Astrocyte of the cerebellum (primary cell): ENCODE measurements at regions not wholly inside any gene's neighbourhood (a gene's known extent, or its start where the extent isn't known, plus 50 kb on each side); places are given as distances from the start of the nearest gene placed in this dataset.
"Not testable (repeated sequence)": the region's sequence is repeated elsewhere in the genome, so short reads cannot be mapped to it uniquely, and the experiment has no call there.

ENCODE experiments used
- DNase-seq: peaks from one replicate; pipeline ENCODE4 v3.0.0-alpha.2; 2011; ENCODE audit warnings: low read depth
- H3K4me3 ChIP-seq: 2 replicates; pipeline ENCODE4 v1.5.1; 2011; ENCODE audit warnings: mild to moderate bottlenecking, low read depth, low read length, moderate library complexity
- CTCF ChIP-seq: IDR thresholded peaks from 2 replicates; pipeline ENCODE4 v1.5.1; 2012; ENCODE audit warnings: low read length, low read depth, moderate library complexity, mild to moderate bottlenecking; ENCODE audit errors: missing control alignments
- in situ Hi-C: cut with HindIII; loops from 2 replicates; pipeline ENCODE4 v1.10.0; 2017; ENCODE audit warnings: low sequenced_read_pairs

- no peak overlapping the region for H3K4me3 ChIP-seq
- DNase-seq: no peak
- in situ Hi-C loops: no loop called here
- no peak for TF ChIP-seq CTCF
These were observed 74.8 kb upstream of the TCL1B start for GRCh38 chr14:95611293-95611880.

- no peak overlapping the region for H3K4me3 ChIP-seq
- DNase-seq: no peak
- TF ChIP-seq CTCF: no peak
- in situ Hi-C loops: no loop called here
These were observed 71.9 kb upstream of the TCL1B start for GRCh38 chr14:95614349-95614748.

DNA sequence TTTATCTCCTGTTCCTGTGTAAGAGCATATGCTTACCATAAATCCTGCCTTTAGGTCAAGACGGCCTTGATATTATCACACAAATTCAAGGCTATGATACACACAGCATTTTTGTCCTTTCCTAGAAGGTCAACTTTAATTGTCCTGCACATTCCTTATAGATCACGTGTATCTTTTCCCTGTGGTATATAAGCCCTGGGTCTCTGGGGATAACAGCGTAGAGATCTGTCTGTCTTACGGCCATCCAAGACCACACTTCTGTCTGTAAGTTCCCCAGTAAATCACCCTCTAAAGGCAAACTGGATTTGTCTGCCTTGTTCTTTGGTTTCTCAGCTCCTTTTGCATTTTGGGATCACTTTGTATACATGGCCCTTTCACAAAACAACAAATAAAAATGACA, 69.5 kb upstream of the TCL1B start:
- in situ Hi-C loops: no loop called here
- H3K4me3 ChIP-seq: no peak overlapping the region
- no peak for TF ChIP-seq CTCF
- DNase-seq: no peak

DNA sequence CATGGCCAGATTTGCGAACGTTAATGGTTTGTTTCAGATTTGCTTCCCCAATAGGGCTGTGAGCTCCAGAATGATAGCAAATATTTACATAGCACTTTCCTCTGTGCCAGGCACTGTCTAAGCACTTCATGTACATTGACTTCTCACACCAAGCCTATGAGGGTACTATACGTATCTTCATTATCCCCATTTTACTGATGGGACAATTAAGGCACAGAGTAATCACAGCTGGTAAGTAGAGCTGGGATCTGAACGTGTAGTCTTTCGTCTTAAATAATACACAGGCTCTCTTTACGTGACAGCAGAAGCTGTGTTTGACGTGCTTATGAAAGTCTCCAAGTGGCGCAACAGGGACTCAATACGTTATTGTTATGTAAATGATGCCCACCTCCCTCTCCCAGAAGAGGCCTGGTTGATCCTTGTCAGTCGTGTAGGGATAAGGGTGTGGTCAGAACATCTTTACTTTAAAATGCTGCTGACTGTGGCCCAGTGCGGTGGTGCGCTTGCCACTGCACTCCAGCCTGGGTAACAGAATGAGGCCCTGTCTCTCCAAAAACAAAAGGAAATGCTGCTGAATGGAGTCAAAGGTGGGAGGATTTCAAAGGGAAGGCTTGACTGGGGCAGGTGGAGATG, 66.3 kb upstream of the TCL1B start:
- TF ChIP-seq CTCF: no peak
- no peak for DNase-seq
- H3K4me3 ChIP-seq: no peak overlapping the region
- in situ Hi-C loops: loop anchor here (10.0 kb wide), 1 partner anchor 55 kb away; no protein-coding TSS in a partner anchor

DNA sequence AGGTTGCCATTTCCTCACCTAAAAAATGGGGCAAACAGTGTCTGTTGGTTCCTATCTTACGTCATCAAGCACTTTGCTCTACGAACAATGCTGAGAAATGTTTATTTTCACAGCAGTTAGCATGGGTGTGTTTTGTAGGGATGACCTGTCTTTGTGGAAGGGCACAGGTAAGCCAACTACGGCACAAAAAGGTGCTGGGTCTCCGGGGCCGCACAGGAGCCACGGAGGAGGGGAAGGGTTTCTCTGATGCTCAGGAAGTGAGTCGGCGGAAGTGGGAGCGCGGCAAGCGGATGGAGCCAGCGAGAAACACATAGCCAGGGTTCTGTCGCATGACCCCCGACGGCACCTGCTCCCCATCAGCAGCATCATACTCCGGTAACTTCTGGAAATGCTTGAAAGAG, 65.6 kb upstream of the TCL1B start:
- in situ Hi-C loops: loop anchor here (10.0 kb wide), 1 partner anchor 54 kb away; no protein-coding TSS in a partner anchor
- no peak overlapping the region for H3K4me3 ChIP-seq
- no peak for DNase-seq
- TF ChIP-seq CTCF: no peak

- H3K4me3 ChIP-seq: no peak overlapping the region
- in situ Hi-C loops: loop anchor here (10.0 kb wide), 1 partner anchor 52 kb away; no protein-coding TSS in a partner anchor
- no peak for TF ChIP-seq CTCF
- DNase-seq: no peak
These were observed 63.0 kb upstream of the TCL1B start for GRCh38 chr14:95623195-95623594.

- in situ Hi-C loops: loop anchor here (10.0 kb wide), 1 partner anchor 49 kb away; no protein-coding TSS in a partner anchor
- not testable (repeated sequence) for DNase-seq, H3K4me3 ChIP-seq
These were observed 60.5 kb upstream of the TCL1B start for GRCh38 chr14:95625710-95626109.
